NCI-H2171 (cell line): ENCODE measurements at regions not wholly inside any gene's neighbourhood (a gene's known extent, or its start where the extent isn't known, plus 50 kb on each side); places are given as distances from the start of the nearest gene placed in this dataset.
"Not testable (repeated sequence)": the region's sequence is repeated elsewhere in the genome, so short reads cannot be mapped to it uniquely, and the experiment has no call there.

Experiments used
- DNase-seq: peaks from one replicate; lab custom pipeline; 2025; lab: John Stamatoyannopoulos, UW

GRCh38 chr12:83244001-83244400, 557.3 kb downstream of the TMTC2 start:
- DNase-seq = no peak

GRCh38 chr12:83233987-83234386, 547.3 kb downstream of the TMTC2 start:
- not testable (repeated sequence) for DNase-seq

GRCh38 chr12:83226960-83227359, 540.3 kb downstream of the TMTC2 start:
- DNase-seq = not testable (repeated sequence)

- DNase-seq = no peak
Observed at GRCh38 chr12:83225806-83226205, 539.1 kb downstream of the TMTC2 start.

- no peak for DNase-seq
Observed at GRCh38 chr12:83224012-83224411, 537.3 kb downstream of the TMTC2 start.

GRCh38 chr12:83220774-83221173, 534.1 kb downstream of the TMTC2 start:
- DNase-seq = no peak

- DNase-seq = no peak
Observed at GRCh38 chr12:83216230-83216629, 529.5 kb downstream of the TMTC2 start.

- no peak for DNase-seq
Observed at GRCh38 chr12:83214185-83214584, 527.5 kb downstream of the TMTC2 start.

- no peak for DNase-seq
Observed at GRCh38 chr12:83210933-83211332, 524.2 kb downstream of the TMTC2 start.

GRCh38 chr12:83199069-83199468, 512.4 kb downstream of the TMTC2 start:
- no peak for DNase-seq

- no peak for DNase-seq
Observed at GRCh38 chr12:83198291-83199015, 511.7 kb downstream of the TMTC2 start.

- no peak for DNase-seq
Observed at GRCh38 chr12:83197483-83197914, 510.8 kb downstream of the TMTC2 start.

GRCh38 chr12:83196694-83197350, 510.1 kb downstream of the TMTC2 start:
- DNase-seq = no peak

GRCh38 chr12:83190631-83191390, 504.1 kb downstream of the TMTC2 start:
- no peak for DNase-seq

GRCh38 chr12:83186419-83186818, 499.7 kb downstream of the TMTC2 start:
- no peak for DNase-seq

GRCh38 chr12:83185241-83185640, 498.5 kb downstream of the TMTC2 start:
- DNase-seq = no peak
